ENCODE measurements at regions not wholly inside any gene's neighbourhood (a gene's known extent, or its start where the extent isn't known, plus 50 kb on each side); places are given as distances from the start of the nearest gene placed in this dataset.

GRCh38 chr15:53171571-53171970 lies 381.4 kb upstream of the ONECUT1 start:
- TF ChIP-seq CTCF (IDR thresholded peaks at IDR 0.05) (no peak), EZH2 (IDR thresholded peaks at IDR 0.05; ENCODE audit: borderline replicate concordance, insufficient read depth, low read depth, low read length, poor library complexity, severe bottlenecking) (no peak)

All from B cell (primary cell).